ENCODE measurements at regions not wholly inside any gene's neighbourhood (a gene's known extent, or its start where the extent isn't known, plus 50 kb on each side); places are given as distances from the start of the nearest gene placed in this dataset.

DNA sequence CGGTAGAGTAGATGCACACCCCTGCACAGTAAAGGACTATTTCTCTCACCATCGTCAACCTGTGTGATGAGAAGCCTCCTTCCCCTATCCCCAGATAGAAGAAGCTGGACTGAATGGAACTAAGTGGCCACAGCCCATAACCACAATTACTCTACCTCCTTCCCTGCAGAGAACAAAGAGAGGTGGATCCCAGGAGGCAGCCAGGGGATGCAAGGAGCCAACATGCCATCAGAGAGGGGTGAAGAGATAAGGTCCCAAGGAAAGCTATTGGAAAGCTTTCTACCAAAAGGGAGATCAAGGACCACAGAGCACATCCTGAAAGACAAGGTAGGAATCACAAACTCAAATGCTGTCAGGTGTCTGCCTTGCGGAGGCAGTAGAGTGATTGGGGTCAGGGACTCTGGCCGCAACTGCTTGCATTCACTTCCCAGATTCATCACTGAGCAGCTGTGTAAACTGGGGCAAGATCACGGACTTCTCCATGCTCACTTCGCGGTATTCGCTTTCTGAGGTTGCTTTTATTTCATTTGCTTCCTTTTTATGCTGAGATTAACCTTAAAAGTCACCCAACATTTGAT, 81.6 kb upstream of the MYO3A start:
- Histone ChIP-seq H3K9me3 (no peaks in the 10 kb centered on the region), H3K27ac (no peak overlapping the region), H3K4me3 (replicated peaks in 1 of 3) (no peak overlapping the region), H3K4me1 (no peaks in the 10 kb centered on the region), H3K27me3 (no peaks in the 10 kb centered on the region), H3K36me3 (no peaks in the 10 kb centered on the region)
- no peak for DNase-seq
- intact Hi-C loops (cut with DNase I), result no loop called here
- WGBS, 2 donors, result 71 to 78% methylated on average over 8 of the region's 8 CpGs
- TF ChIP-seq POLR2A (IDR thresholded peaks at IDR 0.05), result no peak
- TF ChIP-seq, protein P1, sequence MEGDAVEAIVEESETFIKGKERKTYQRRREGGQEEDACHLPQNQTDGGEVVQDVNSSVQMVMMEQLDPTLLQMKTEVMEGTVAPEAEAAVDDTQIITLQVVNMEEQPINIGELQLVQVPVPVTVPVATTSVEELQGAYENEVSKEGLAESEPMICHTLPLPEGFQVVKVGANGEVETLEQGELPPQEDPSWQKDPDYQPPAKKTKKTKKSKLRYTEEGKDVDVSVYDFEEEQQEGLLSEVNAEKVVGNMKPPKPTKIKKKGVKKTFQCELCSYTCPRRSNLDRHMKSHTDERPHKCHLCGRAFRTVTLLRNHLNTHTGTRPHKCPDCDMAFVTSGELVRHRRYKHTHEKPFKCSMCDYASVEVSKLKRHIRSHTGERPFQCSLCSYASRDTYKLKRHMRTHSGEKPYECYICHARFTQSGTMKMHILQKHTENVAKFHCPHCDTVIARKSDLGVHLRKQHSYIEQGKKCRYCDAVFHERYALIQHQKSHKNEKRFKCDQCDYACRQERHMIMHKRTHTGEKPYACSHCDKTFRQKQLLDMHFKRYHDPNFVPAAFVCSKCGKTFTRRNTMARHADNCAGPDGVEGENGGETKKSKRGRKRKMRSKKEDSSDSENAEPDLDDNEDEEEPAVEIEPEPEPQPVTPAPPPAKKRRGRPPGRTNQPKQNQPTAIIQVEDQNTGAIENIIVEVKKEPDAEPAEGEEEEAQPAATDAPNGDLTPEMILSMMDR (IDR thresholded peaks at IDR 0.05), result no peak

DNA sequence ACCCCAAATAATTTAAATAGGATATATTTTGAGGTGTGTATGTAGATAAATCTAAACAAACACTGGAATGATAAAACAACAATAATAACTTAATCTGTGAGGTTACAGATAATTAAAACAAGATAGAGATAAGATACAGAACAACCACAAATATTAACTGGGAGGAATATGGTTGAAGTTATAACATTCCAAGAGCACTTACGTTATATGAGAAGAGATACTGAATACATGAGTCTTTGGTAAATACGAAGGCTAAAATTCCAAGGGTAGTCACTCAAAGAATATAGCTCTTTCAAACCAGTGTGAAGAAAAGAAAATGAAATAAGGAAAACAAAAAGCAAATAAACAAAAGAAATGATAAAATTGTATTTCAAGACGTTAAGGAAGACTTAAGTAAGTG, 76.0 kb upstream of the MYO3A start:
- DNase-seq, result no peak
- Histone ChIP-seq H3K36me3 (no peaks in the 10 kb centered on the region), H3K4me1 (no peaks in the 10 kb centered on the region), H3K9me3 (no peaks in the 10 kb centered on the region), H3K4me3 (replicated peaks in 1 of 3) (no peak overlapping the region), H3K27ac (no peak overlapping the region), H3K27me3 (no peaks in the 10 kb centered on the region)
- intact Hi-C loops (cut with DNase I), result no loop called here
- WGBS, 2 donors, result 79 to 82% methylated on average over 3 of the region's 3 CpGs
- no peak for TF ChIP-seq POLR2A (IDR thresholded peaks at IDR 0.05)
- TF ChIP-seq, protein P1 (IDR thresholded peaks at IDR 0.05), result no peak

DNA sequence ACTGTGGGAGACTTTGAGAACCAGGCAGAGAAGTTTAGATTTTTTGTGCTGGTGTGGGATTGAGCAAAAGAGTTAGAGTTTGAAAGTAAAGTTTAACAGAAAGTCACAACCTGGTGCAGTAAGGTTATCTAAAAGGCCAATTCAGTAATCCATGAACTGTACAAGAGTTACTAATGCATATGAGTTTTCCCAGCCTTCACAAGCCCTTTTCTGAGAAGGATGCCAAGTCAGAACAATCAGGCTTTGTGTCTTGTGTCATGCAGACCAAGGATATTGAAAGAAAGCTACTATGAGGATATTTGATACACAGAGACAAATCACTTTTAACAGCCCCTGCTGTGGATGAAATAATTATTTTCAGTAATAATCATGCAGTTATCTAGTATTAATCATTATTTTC, 68.8 kb upstream of the MYO3A start:
- TF ChIP-seq, protein P1 (IDR thresholded peaks at IDR 0.05), result no peak
- no peak for TF ChIP-seq POLR2A (IDR thresholded peaks at IDR 0.05)
- H3K4me3 ChIP-seq (replicated peaks in 1 of 3), result no peak overlapping the region
- intact Hi-C loops (cut with DNase I), result no loop called here
- no peaks in the 10 kb centered on the region for H3K9me3 ChIP-seq
- H3K4me1 ChIP-seq, result no peaks in the 10 kb centered on the region
- H3K27me3 ChIP-seq, result no peaks in the 10 kb centered on the region
- no peak overlapping the region for H3K27ac ChIP-seq
- DNase-seq, result no peak
- H3K36me3 ChIP-seq, result no peaks in the 10 kb centered on the region

DNA sequence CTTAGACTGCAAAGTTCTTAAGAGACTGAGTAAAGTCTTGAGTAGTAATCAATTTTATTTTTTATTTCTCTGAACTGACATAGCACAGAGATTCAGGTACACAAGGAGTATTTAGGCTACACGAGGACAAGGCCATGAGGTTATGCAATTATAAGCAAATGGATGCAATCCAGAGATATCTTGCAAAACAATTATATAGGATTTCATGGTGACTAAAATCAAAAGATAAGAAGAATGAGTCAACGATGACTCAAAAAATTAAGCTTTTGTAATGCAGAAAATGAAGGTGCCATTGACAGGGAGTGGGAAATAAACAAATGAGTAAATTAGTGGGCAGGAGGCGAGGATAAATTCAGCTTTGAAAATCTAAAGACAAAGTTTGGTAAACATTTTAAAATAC, 66.7 kb upstream of the MYO3A start:
- TF ChIP-seq POLR2A (IDR thresholded peaks at IDR 0.05), result no peak
- TF ChIP-seq, protein P1 (IDR thresholded peaks at IDR 0.05), result no peak
- WGBS, 2 donors, result 81% methylated on average over 3 of the region's 3 CpGs
- intact Hi-C loops (cut with DNase I), result no loop called here

DNA sequence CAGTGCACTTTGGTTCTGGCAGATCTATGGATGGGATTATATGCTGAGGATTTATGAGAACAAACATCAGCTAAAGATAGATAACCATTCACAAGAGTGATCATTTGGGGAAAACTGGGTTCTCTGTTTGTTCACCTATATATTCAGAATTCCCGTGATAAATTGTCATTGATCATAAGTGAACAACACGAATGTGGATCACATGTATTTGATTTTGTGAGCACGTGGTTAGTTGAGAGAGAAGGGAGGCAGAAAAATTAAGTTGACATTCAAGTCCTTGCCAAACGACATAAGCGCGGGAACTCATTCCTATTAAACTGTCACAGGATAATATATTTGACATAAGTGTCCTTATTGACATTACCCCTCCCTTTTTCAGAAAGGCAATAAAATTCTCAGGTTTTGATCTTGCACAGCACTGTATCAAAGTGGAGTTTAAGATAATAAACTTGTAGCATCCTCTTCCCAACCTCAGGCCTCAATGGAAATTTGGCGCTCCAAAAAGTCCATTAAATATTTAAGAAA, 64.9 kb upstream of the MYO3A start:
- Histone ChIP-seq H3K36me3 (no peaks in the 10 kb centered on the region), H3K27ac (no peak overlapping the region), H3K4me3 (replicated peaks in 1 of 3) (no peak overlapping the region), H3K9me3 (no peaks in the 10 kb centered on the region), H3K27me3 (no peaks in the 10 kb centered on the region), H3K4me1 (no peaks in the 10 kb centered on the region)
- intact Hi-C loops (cut with DNase I), result no loop called here
- 87 to 93% methylated on average over 7 of the region's 7 CpGs for WGBS, 2 donors
- TF ChIP-seq, protein P1 (IDR thresholded peaks at IDR 0.05), result no peak
- no peak for TF ChIP-seq POLR2A (IDR thresholded peaks at IDR 0.05)
- DNase-seq, result no peak

More for the DNA sequence above, 66.7 kb upstream of the MYO3A start:
- H3K4me3 ChIP-seq (replicated peaks in 1 of 3), result no peak overlapping the region
- H3K27me3 ChIP-seq, result no peaks in the 10 kb centered on the region
- no peaks in the 10 kb centered on the region for H3K9me3 ChIP-seq
- H3K27ac ChIP-seq, result no peak overlapping the region
- H3K36me3 ChIP-seq, result no peaks in the 10 kb centered on the region
- DNase-seq, result no peak
- no peaks in the 10 kb centered on the region for H3K4me1 ChIP-seq
